BJ (cell line): ENCODE measurements at regions not wholly inside any gene's neighbourhood (a gene's known extent, or its start where the extent isn't known, plus 50 kb on each side); places are given as distances from the start of the nearest gene placed in this dataset.

ENCODE experiments used
- CTCF ChIA-PET: fragments of 350-600 bp; formaldehyde crosslinking; extraction: SDS; loops from one replicate; lab custom pipeline; 2021; ENCODE audit warnings: antibody characterized with exemption, inconsistent platforms; lab: Yijun Ruan, JAX
- POLR2A ChIA-PET: fragments of 300-600 bp; sonication (Branson Sonifier 250); formaldehyde crosslinking; extraction: SDS; loops from one replicate; lab custom pipeline; 2021; ENCODE audit warnings: antibody characterized with exemption; lab: Charles Lee
- DNase-seq: peaks from one replicate; pipeline ENCODE4 v3.0.0-alpha.2; 2011; ENCODE audit warnings: low read depth
- H3K27me3 ChIP-seq: 2 replicates; pipeline ENCODE4 v1.6.0; 2011; ENCODE audit warnings: low read length; ENCODE audit not compliant: control insufficient read depth, insufficient read depth
- H3K36me3 ChIP-seq: 2 replicates; pipeline ENCODE4 v1.5.1; 2011; ENCODE audit warnings: low read length; ENCODE audit not compliant: control insufficient read depth, insufficient read depth
- H3K4me3 ChIP-seq: 2 replicates; pipeline ENCODE4 v1.5.1; 2011; ENCODE audit warnings: low read depth, mild to moderate bottlenecking, control low read depth, low read length
- CTCF ChIP-seq: IDR thresholded peaks from 2 replicates; pipeline ENCODE4 v1.5.1; 2011; ENCODE audit warnings: low read depth, mild to moderate bottlenecking, control low read depth, inconsistent platforms, low read length, moderate library complexity; ENCODE audit not compliant: insufficient read depth

GRCh38 chr18:47587587-47587986 is 336.1 kb upstream of the SKOR2 start:
- POLR2A ChIA-PET, result no interaction called here
- DNase-seq, result no peak
- TF ChIP-seq CTCF, result no peak
- no peaks in the 10 kb centered on the region for H3K27me3 ChIP-seq
- H3K4me3 ChIP-seq, result no peak overlapping the region
- no peaks in the 10 kb centered on the region for H3K36me3 ChIP-seq
- CTCF ChIA-PET, result no interaction called here

DNA sequence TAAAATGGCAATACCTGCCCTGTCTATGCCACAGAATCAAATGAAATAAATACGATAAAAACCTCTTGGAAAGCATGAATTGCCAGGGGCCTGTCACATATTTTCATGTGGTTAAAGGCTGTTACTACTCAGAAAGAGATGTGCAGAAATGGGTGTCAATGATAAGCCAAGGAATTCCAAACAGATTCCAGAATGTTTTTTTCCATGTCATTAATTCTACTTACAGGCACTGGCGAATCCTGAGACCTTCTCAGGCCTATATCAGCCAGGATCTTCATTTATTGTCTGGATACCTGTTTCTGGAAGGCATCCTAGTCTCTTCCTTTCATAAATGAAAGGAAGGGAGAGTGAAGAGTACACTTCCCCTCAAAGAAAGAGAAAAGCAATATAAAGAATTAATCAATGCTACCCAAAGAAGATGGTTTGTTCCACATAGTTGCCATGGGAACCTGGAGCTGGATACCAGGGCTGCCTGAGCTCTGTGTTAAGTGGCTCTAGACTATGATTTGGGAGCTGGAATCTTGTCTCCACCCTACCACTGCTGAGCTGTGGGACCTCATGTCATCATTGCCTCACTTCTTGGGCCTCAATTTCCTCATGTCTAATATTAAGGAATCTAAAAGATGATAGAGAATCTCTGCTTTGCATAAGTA is 335.1 kb upstream of the SKOR2 start:
- Histone ChIP-seq H3K36me3 (no peaks in the 10 kb centered on the region), H3K27me3 (no peaks in the 10 kb centered on the region), H3K4me3 (no peak overlapping the region)
- ChIA-PET CTCF (no interaction called here), POLR2A (no interaction called here)
- TF ChIP-seq CTCF, result no peak
- no peak for DNase-seq

DNA sequence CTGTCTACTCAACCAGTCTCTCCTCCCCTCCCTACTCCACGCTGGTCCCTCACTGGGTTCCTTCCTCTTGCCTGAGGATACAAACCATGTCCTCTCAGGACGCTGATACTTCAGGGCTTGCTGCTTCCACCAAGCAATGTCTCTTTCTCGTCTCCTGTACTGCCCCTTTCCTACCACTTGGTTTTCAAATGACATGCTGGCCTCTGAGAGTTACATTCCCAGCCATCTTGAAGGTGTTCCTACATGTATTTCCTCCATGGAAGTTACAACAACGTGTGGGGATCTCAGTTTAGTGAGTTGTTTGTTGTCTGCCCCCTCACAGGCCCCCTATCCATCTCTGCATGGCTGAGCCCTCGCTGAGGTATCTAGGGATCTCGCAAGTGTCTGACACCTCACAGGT is 334.5 kb upstream of the SKOR2 start:
- no peak for TF ChIP-seq CTCF
- H3K4me3 ChIP-seq, result no peak overlapping the region
- CTCF ChIA-PET, result no interaction called here
- H3K36me3 ChIP-seq, result no peaks in the 10 kb centered on the region
- DNase-seq, result no peak
- H3K27me3 ChIP-seq, result no peaks in the 10 kb centered on the region
- POLR2A ChIA-PET, result no interaction called here

DNA sequence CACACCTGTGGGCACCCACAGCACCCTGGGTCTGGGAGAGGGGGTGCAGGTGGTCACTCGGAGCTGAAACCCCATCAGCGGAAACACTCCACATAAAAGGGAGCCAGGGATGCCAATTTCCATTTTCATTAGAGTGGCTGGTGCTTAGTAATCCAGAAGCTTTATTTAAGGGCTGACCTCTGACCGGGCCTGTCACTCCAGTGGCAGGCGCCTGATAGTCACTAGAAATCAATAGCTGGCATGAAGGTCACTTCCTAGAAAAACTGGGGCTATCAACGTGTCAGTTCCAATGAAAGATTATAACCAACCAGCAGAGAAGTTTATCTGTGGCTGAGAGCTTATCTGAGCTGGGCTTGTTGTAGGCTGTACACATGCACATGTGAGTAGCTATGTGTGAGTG is 333.7 kb upstream of the SKOR2 start:
- no peaks in the 10 kb centered on the region for H3K36me3 ChIP-seq
- no peak for DNase-seq
- no peak for TF ChIP-seq CTCF
- POLR2A ChIA-PET, result no interaction called here
- H3K4me3 ChIP-seq, result no peak overlapping the region
- no peaks in the 10 kb centered on the region for H3K27me3 ChIP-seq
- CTCF ChIA-PET, result no interaction called here

DNA sequence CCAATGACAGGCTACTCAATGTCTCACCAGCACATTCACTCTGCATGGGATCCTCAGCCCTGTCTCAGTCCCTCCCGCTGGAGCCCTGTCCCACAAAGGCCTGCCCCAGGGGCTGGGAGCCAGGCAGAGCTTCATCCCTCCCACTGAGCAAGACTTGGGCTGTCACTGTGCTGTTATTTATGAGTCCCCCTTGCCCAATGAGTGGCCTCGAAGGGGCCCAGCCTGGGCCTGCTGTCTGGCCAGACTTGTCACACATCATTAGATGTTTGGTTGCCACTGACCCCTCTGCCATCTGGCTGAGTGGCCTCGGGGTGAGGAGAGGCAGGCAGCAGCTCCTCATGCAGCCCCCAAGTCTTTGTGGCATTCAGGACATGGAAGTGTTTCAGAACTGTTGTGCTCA is 330.6 kb upstream of the SKOR2 start:
- no peak for DNase-seq
- no peak for TF ChIP-seq CTCF
- H3K4me3 ChIP-seq, result no peak overlapping the region
- no peaks in the 10 kb centered on the region for H3K36me3 ChIP-seq
- ChIA-PET POLR2A (no interaction called here), CTCF (no interaction called here)
- H3K27me3 ChIP-seq, result no peaks in the 10 kb centered on the region
